Hematopoietic multipotent progenitor cell (in vitro differentiated cells): ENCODE measurements at regions not wholly inside any gene's neighbourhood (a gene's known extent, or its start where the extent isn't known, plus 50 kb on each side); places are given as distances from the start of the nearest gene placed in this dataset.
A peak's percentile ranks its signal among the peaks of the same experiment; 100 is the strongest.
"Not testable (repeated sequence)": the region's sequence is repeated elsewhere in the genome, so short reads cannot be mapped to it uniquely, and the experiment has no call there.

Experiments
- DNase-seq, 3 donors: peaks; one replicate each; pipeline ENCODE4 v3.0.0-alpha.2; 2011 to 2015; ENCODE audit warnings: low read depth in 2 of 3, low spot score in 2 of 3

DNA sequence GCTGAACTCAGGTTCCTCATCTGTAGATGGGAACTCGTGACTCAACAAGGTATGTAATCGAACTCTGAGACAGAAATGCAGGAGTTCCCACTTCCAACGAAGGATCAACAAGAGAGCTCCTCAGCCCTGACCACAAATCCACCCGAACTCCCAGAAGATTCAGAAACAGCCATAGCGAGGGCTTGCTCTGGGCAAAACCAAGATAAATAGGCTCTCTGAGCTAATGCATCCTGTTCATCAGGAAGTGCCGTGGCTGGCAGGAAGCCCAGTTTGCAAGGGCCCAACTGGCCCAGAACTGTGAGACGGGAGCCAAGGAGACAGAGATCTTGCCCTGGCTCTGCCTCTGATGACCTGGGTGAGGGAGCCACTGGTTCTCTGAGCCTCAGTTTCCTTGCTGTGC, 141.7 kb upstream of the PFKP start:
- DNase-seq: peak in 2 of 3 donors; percentile 56 to 78

DNA sequence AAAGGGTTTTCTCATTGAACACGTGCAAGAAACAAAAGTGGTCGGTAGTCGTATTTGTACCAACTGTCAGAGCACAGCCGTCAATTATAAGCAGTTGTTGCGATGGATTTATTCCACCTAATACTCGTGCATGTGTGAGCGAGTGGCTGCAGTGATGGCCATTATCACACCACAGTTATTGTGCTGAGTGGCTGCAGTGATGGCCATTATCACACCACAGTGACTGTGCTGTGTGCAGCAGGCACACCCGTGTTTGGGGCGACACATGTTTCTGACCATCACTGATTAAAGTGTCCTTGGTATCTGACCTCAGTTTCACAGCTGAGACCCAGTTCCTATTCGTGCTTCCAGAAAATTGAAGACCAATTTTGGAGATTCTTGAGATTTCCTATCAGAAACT, 142.9 kb upstream of the PFKP start:
- no peak for DNase-seq

DNA sequence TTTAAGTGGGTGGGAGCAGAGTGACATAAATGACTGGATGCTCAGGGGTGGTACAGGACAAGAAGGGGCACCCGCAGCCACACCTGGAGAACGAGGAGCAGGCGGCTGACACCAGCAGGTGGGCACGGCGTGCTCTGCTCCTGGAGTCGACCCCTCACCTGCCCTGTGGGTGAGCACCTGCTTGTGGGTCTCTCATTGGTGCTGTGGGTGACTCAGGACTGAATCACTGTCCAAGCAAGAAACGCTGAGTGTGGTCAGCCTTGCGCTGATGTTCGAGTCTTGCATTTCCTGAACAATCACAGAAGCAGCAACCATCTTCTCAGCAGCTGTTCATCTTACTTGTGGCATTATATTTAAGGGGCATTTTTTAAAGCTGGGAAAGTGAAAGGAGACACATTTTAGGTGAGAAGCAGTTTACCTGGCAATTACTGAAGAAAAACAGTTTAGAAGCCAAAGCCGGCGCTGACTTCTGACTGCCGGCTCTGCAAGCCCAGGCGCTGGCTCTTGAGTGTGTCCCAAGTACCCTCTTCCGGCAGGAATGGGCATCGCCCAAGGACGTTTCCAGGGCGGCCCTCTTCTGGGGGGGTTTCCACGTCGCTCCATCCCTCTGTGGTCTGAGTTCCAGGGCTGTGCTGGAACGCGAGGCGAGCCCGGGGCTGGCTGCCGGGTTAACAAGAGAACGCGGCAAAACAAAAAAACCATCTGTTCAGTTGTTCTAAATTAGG, 145.2 kb upstream of the PFKP start:
- DNase-seq: no peak

DNA sequence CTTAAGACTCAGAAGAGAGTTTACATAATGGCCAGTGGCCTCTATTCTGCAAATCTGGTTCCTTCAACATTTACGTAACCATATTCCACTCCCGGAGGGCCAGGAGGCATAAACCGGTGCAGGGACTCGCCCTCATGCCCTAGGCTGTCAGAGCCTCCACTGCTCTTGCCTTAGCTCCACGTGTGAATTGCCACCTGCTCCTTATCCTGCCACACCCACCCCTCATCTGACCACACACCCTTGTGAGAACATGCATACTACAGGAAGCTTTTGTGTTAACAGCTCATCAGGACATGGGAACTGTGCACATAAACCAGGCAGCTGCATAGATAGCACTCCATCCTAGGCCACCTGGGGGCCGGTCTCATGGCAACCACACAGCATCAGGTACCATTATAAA, 146.7 kb upstream of the PFKP start:
- no peak for DNase-seq

DNA sequence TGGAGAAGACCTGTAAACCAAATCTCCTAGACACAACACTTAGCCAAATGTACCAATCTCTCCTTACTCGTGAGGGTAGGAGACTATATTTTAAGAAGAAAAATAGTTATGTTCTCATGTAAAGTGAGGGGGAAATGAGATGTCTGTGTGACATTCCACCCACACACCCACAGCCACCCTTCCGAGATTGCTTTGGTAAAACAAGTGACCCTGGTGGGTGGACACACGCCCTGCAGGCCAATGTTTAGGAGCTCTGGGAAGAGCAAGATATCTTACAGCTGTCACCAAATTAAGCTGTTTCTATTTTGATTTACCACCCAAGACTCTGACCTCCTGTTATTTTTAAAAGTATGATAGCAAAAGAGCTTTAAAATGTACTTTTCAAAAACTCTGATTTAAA, 147.2 kb upstream of the PFKP start:
- DNase-seq: no peak

DNA sequence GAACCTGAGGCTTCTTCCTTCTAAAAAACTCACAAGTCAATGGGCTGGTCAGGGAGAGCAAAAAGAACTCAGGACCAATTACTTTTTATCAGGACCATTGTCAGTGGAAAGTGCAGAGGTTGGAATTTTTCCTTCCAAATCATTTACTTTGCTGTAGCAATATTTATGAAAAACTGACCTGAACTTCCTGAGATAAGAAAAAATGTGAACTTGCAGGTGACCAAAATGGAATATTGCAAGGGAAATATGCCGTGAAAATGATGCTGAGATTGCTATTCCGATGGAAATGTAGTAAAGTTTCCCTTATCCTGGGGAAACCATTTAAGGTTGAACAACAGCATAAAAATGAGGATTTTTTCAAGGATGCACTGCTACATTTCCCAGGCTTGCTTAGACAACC, 148.3 kb upstream of the PFKP start:
- DNase-seq: no peak

DNA sequence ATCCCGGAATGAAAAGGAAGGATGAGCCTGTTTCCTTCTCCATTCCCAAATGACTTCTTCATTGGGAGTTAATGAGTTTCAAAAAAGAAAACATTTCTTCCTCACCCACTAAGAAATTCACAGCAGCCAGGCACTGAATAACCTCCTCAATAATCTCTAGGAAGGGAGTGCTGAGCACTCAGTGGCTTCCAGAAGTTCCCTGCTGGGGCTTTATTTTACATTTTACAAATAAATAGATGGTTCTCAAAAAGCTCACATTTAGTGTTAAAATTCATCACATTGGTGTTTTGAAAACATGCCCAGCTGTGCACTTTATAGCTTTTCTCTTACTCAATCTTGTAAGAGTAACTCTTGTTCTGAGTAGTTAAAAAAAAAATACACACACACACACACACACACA, 148.9 kb upstream of the PFKP start:
- no peak for DNase-seq

DNA sequence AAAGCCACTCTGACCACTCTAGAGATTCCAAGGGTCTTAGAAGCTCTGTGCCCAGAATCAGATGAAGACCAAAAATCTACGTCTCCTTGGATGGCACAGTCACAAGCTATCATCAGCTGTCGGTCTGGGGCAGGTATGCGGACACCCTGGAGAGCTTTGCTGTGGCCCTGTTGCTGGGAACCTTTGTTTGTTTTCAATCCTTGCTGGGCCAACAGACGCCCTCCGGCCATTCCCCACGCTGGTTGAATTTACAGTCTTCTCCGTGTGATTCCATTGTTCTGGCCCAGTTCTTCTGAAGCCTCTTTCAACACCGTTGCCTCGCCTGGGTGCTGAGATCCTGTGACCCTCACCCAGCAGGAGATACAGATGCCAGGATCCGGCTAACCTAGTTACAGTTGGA, 149.4 kb upstream of the PFKP start:
- DNase-seq: no peak

DNA sequence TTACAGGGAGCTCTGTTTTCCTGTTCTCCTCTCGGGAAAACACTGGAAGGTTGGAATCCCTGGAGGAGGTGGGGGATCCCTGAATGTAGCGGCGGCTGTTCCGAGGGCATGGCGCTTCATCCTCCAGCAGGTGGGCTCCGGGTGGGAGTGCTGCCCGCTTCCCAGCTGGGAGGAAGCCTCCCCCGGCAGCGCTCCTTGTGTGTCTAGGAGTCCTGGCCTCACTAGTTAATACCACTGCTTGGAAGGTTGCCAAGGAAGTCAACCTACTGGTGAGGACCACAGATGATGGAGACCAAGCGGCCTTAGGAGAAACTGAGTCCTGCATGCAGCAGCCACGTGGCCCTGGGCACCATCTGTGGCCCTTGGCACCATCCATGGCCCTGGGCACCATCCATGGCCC, 151.9 kb upstream of the PFKP start:
- DNase-seq: no peak

DNA sequence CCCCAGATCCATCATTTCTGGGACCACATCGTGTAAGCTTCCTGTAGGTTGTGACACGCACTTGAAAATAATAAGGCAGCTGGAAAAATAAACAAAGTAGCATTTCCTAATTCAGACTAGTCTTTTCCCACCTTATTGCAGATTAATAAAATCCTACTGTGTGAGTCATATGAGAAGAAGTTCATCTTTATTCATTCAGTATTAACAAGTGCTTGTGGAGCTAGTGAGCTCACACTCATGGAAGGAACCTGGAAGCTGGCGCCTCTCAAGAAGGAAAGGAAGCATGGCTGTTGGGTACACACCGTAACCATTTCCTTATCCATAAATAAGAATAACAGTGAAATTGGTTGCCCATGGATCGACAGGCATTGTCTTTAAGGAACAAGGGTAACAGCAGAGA, 152.6 kb upstream of the PFKP start:
- no peak for DNase-seq

DNA sequence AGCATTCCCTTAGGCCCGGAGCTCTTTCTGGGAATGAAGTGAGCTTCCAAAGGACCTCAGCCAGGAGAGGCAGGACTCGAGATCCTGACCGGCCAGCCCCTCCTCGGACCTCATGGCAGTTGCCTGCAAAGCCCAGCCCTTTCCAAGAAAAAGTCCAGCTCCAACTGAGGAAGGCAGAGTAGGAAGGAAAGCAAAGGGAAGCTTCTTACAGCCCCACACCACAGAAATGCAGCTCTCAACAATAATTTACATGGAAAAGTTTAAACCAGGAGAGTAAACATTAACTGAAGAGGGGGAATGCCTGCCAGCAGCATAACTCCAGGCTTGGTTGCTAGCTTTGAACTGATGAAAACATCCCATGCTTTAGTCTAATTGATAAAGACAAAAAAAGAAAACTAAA, 153.9 kb upstream of the PFKP start:
- no peak for DNase-seq

DNA sequence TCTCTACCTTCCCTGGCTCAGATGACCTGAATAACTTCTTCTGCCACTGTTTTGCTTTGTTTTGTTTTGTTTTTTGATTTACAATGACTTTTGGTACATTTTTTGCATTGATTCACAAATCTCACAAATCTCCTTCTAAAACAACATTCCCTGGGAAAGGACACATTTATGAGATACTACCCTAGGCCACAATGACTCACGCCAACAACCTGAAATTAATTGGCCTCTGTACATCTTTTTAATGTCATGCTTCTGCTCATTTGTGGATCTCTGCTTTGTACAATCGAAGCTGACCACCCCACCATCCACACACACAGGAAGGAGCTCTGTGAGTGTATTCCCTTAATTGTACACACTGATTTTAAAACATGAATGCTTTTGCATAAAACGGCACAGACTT, 156.7 kb upstream of the PFKP start:
- no peak for DNase-seq

DNA sequence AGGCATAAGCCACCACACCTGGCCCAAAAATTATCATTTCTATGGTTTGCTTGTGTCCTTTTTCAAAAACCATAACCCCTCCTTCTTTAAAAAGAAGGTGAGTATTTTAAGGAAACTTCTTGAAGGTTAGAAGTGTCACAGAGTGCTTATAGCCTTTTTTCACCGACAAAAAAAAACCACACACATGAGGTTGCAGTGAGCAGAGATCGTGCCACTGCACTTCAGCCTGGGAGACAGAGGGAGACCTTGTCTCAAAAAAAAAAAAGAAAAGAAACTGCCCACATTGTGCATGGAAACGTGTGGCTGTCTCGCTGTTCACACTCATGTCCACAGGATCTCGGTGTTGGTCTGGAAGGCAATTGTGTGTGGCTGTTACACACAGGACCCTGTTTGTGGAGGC, 157.4 kb upstream of the PFKP start:
- no peak for DNase-seq

DNA sequence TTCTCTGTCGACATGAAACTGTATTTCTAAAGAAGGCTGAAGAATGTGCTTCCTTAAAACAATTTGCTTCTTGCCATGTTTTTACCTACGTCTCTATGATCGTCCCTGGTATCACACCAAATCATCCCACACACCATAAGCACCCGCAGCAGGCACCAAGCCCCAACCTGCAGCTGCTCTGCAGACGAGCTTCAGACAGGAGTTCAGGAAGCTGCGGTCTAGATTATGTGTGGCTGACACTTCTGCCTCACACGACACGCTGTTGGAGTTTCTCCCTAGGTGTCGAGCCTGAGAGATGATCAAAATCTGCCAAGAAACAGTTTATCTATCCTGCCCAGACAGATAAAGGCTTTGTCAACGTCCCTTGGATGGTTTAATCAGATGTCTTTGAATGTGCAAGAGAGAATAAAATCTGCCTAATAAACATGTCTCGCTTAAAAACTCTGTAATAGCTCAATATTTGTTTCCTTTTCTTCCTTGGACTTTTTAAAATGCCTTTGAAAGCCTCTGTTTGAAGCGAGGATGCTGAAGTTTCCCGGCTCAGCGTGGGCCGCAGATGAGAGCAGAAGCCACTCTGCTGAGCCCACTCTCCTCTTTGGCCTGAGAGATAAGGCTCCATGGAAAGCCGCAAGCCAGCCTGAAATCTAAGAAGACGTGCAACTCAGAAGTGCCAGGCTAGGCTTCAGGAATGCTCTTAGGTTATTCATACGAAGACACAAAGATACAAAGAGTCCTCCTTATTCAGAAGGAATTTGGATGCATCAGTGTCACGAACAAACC, 158.3 kb upstream of the PFKP start:
- peak in 1 of 3 donors; percentile 40 for DNase-seq

DNA sequence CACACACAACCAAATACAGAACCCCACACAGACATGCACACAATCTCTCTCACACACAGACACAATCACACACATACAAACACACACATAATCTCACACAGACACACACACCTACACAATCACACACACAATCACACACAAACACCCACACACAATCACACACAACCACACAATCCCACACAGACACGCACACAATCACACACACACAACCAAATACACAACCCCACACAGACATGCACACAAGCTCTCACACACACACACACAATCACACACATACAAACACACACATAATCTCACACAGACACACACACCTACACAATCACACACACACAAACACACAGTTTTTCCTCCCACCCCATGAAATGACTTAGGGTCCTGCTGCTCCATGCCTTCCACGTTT, 160.4 kb upstream of the PFKP start:
- DNase-seq: no peak

DNA sequence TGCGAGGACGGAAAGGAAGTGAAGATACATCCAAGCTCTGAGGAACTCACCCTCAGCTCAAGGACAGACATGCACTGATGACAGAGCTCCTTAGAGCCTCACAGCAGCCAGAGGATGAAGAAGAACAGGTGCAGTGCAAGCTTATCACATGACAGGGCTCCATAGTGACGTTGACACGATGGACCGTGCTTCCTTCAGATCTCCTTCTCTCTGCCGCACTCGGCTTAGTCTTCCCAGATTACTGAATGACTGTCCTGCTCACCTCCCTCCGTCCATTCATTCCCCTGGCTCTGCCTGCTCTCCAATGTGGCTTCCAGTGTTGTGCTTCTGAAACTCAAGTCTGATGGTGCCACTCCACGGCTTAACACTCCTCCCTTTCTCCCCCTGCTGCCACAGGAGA, 161.5 kb upstream of the PFKP start:
- DNase-seq: no peak

DNA sequence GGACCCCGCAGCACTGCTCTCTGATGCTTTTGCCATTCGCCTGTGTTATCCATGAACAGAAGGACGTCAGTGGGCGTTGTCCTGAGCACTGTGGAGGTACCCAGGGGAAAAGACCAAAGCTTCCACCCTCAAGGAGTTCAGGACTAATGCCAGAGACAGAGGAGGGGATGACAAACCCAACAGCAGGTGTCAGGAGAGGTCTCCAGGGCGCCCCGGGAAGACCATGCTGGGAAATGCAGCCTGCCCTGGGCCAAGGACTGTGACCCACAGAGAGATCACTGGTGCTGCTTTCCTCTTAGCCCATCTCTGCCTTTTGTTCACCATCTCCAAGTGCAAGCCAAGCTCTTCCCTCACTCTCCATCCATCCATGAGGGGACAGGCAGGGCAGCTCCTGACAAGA, 166.8 kb upstream of the PFKP start:
- no peak for DNase-seq

DNA sequence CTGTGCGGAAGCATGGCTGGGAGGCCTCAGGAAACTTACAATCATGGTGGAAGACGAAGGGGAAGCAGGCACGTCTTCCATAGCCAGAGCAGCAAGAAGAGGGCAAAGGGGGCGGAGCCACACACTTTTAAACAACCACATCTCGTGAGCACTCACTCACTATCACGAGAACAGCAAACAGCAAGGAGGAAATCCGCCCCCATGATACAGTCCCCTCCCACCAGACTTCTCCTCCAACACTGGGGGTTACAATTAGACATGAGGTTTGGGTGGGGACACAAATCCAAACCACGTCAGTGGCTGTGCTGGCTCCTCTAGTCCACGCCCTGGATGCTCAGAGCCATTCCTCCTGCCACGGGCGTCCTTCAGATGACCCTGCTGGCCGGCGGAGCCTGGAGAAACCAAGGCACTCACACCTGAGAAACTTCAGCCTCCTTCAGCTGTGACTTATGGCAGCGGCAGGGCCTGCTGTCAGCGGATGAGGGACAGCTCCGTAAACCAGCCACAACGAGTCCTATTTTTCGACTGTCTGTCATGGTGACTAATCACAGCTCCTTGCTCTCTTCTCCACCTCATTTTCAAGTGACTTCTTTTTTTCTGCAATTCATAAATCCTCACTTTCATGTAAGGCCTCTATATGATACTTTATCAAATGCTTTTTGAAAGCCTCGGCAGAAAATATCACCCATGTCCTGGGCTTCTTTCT, 167.9 kb upstream of the PFKP start:
- no peak for DNase-seq

DNA sequence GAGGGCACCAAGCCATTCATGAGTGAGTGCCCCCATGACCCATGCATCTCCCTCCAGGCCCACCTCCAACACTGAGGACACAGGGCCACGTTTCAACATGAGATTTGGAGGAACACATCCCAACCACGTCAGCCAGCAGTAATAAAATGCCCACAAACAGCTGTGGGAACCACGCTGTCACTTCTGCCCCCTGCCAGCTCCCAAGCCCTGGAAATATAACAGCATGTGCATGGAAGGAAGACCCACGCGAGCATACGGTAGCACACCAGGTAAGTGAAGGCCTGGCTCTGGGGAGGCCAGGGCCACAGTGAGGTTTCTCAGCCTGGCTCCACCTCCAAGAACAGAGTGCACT, 168.9 kb upstream of the PFKP start:
- no peak for DNase-seq

DNA sequence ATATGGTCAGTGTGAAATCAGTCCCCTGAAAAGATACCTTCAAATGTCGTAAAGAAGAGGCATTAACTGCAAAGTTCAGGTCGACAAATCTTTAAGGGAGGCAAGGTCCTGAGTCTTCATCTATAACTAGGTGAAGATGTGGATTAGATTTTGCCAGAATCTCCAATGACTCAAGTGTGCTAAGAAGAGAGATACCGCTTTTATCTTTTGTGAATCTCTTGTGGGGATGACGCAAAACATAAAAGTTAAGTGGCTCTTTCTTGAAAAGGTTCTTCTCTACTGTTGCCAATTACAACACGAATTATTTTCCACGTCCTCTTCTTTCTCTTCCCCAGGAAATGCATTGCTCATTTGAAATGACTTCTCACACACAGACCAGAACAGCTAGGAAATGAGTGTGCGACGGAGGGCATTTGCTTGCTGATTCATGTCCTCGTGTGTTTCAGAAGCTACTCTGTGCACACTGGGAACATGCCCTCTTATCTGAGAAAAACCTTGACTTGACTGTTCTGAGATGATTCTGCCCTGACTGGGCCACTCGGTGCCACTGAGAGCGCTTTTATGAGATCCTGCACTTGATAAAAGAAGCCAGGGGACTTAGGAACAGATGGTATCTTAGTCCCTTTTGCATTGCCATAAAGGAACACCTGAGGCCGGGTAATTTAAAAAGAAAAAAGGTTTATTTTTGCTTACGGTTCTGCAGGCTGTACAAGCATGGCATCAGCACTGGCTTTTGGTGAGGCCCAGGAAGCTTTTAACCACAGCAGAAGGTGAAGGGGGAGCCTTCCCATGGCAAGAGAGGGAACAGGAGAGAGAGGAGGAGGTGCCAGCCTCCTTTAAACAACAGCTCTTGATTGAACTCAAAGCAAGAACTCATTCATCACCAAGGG, 169.5 kb upstream of the PFKP start:
- peak in 2 of 3 donors; percentile 12 to 22 for DNase-seq

DNA sequence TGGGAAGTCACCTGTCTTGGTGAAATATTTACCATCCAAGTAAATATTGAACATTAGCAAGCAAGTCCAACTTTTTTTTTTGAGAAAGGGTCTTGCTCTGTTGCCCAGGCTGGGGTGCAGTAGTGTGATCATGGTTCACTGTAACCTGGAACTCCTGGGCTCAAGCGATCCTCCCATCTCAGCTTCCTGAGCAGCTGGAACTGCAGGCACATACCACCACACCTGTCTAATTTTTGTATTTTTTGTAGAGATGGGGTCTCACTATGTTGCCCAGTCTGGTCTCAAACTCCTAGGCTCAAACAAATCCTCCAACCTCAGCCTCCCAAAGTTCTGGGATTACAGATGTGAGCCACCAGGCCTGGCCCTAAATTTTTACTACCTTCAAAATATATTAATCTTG, 171.0 kb upstream of the PFKP start:
- DNase-seq: not testable (repeated sequence)
